ENCODE measurements at regions not wholly inside any gene's neighbourhood (a gene's known extent, or its start where the extent isn't known, plus 50 kb on each side); places are given as distances from the start of the nearest gene placed in this dataset.

DNA sequence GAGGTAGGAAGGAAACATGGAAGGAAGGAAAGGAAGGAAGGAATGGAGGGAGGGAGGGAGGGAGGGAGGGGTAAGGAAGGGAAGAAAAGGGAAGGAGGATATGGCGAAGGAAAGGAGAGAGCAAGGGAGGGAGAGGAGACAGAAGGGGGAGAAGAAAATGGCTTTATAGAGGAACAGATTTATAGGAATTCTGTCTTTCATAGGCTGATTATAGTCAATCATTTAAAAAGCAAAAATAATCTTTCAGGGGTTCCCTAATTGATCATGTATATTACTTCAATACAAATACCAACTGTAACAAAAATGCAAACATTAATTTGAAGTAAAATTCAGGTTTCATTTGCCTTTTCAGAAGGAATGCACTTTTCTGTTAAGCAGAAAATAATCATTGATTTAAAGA, 519.1 kb downstream of the MDFIC start:
- TF ChIP-seq EZH2 (IDR thresholded peaks at IDR 0.05; ENCODE audit: borderline replicate concordance, insufficient read depth, low read depth, low read length, poor library complexity, severe bottlenecking) = no peak
- TF ChIP-seq, protein P1, sequence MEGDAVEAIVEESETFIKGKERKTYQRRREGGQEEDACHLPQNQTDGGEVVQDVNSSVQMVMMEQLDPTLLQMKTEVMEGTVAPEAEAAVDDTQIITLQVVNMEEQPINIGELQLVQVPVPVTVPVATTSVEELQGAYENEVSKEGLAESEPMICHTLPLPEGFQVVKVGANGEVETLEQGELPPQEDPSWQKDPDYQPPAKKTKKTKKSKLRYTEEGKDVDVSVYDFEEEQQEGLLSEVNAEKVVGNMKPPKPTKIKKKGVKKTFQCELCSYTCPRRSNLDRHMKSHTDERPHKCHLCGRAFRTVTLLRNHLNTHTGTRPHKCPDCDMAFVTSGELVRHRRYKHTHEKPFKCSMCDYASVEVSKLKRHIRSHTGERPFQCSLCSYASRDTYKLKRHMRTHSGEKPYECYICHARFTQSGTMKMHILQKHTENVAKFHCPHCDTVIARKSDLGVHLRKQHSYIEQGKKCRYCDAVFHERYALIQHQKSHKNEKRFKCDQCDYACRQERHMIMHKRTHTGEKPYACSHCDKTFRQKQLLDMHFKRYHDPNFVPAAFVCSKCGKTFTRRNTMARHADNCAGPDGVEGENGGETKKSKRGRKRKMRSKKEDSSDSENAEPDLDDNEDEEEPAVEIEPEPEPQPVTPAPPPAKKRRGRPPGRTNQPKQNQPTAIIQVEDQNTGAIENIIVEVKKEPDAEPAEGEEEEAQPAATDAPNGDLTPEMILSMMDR (IDR thresholded peaks at IDR 0.05) = no peak
- H3K27me3 Mint-ChIP-seq = peaks cover 4% of the 10 kb centered on the region
- peaks cover 2% of the 10 kb centered on the region for H3K4me1 Mint-ChIP-seq
- ChIA-PET POLR2A (no interaction called here), CTCF (no interaction called here)
- no peak overlapping the region for H3K4me3 ChIP-seq (ENCODE audit: control extremely low read depth in 1 of 5, extremely low read depth in 1 of 5, insufficient read depth in 1 of 5, low read depth in 2 of 5, low read length in 4 of 5)
- no peaks in the 10 kb centered on the region for H3K79me2 ChIP-seq (ENCODE audit: control insufficient read depth, insufficient read depth, low read length)
- 88% methylated on average over 1 of the region's 1 CpG for WGBS (ENCODE audit: insufficient coverage)
- H3K4me2 ChIP-seq (replicated peaks; ENCODE audit: low read depth, low read length, poor library complexity, severe bottlenecking) = no peak overlapping the region
- H2AFZ ChIP-seq (ENCODE audit: insufficient read depth, low read depth, low read length, poor library complexity, severe bottlenecking) = no peak overlapping the region
- ATAC-seq (ENCODE audit: low read depth) = no peak
- H3K9me3 ChIP-seq (ENCODE audit: control extremely low read depth in 1 of 3, control insufficient read depth in 2 of 3, insufficient read depth in 1 of 3, low read length in 2 of 3) = peaks cover 0 to 4% (median 1%) of the 10 kb centered on the region in 3 donors
- intact Hi-C loops (cut with micrococcal nuclease) = no loop called here
- DNase-seq = no peak
- H4K20me1 ChIP-seq (ENCODE audit: control insufficient read depth, insufficient read depth, low read length, poor library complexity, severe bottlenecking) = no peaks in the 10 kb centered on the region
- no peaks in the 10 kb centered on the region for H3K36me3 ChIP-seq (replicated peaks in 1 of 2; ENCODE audit: control extremely low read depth in 1 of 2, control insufficient read depth in 1 of 2, extremely low read depth in 1 of 2, insufficient read depth in 2 of 2, low read length in 1 of 2)
- H3K27me3 ChIP-seq (replicated peaks in 1 of 4; ENCODE audit: control extremely low read depth in 1 of 4, control insufficient read depth in 3 of 4, insufficient read depth in 4 of 4, low read length in 3 of 4) = peaks cover 0 to 4% (median 0%) of the 10 kb centered on the region in 4 experiments
- H3K9ac ChIP-seq (ENCODE audit: low read length) = no peak overlapping the region
- H3K27ac ChIP-seq (ENCODE audit: low read length in 2 of 2) = no peak overlapping the region
- H3K4me1 ChIP-seq (ENCODE audit: control insufficient read depth in 2 of 2, insufficient read depth in 2 of 2, low read length in 2 of 2) = no peaks in the 10 kb centered on the region
- no peaks in the 10 kb centered on the region for H3K9me3 Mint-ChIP-seq (ENCODE audit: insufficient read depth)
- H3K4me3 Mint-ChIP-seq = no peak overlapping the region
- H3K27ac Mint-ChIP-seq = no peak overlapping the region

DNA sequence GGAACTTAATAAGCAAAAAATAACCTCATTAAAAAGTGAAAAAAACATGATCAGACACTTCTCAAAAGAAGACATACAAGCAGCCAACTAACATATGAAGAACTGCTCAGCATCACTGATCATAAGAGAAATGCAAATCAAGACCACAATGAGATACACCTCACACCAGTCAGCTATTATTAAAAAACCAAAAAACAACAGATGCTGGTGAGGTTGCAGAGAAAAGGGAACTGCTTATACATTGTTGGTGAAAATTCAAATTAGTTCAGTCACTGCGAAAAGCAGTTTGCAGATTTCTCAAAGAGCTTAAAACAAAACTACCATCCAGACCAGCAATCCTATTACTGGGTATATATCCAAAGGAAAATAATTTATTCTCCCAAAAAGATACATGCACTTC, 513.3 kb downstream of the MDFIC start:
- TF ChIP-seq EZH2 (IDR thresholded peaks at IDR 0.05; ENCODE audit: borderline replicate concordance, insufficient read depth, low read depth, low read length, poor library complexity, severe bottlenecking) = no peak
- TF ChIP-seq, protein P1 (IDR thresholded peaks at IDR 0.05) = no peak
- peak overlapping the region; percentile 54 for H3K4me2 ChIP-seq (replicated peaks; ENCODE audit: low read depth, low read length, poor library complexity, severe bottlenecking)
- H2AFZ ChIP-seq (ENCODE audit: insufficient read depth, low read depth, low read length, poor library complexity, severe bottlenecking) = no peak overlapping the region
- Mint-ChIP-seq H3K9me3 (ENCODE audit: insufficient read depth) (no peaks in the 10 kb centered on the region), H3K27ac (peak overlapping the region; percentile 21), H3K4me3 (peak overlapping the region; percentile 62), H3K4me1 (peaks cover 37% of the 10 kb centered on the region), H3K27me3 (no peaks in the 10 kb centered on the region)
- CTCF ChIA-PET = interaction anchor here (0.9 kb wide), 1 partner anchor 570 kb away, joined by 3 read pairs; no protein-coding TSS in a partner anchor
- POLR2A ChIA-PET = no interaction called here
- peak overlapping the region in 1 of 5 experiments; percentile 27 for H3K4me3 ChIP-seq (ENCODE audit: control extremely low read depth in 1 of 5, extremely low read depth in 1 of 5, insufficient read depth in 1 of 5, low read depth in 2 of 5, low read length in 4 of 5)
- intact Hi-C loops (cut with micrococcal nuclease) = loop anchor here (2.0 kb wide), 1 partner anchor 24 kb away; no protein-coding TSS in a partner anchor
- peaks cover 23 to 30% of the 10 kb centered on the region in 2 donors for H3K4me1 ChIP-seq (ENCODE audit: control insufficient read depth in 2 of 2, insufficient read depth in 2 of 2, low read length in 2 of 2)
- no CpG with 5 or more reads among the region's 1 CpG for WGBS (ENCODE audit: insufficient coverage)
- peak; percentile 75 for DNase-seq
- ATAC-seq (ENCODE audit: low read depth) = peak; percentile 99
- H3K27ac ChIP-seq (ENCODE audit: low read length in 2 of 2) = no peak overlapping the region
- H3K27me3 ChIP-seq (replicated peaks in 1 of 4; ENCODE audit: control extremely low read depth in 1 of 4, control insufficient read depth in 3 of 4, insufficient read depth in 4 of 4, low read length in 3 of 4) = no peaks in the 10 kb centered on the region
- H3K36me3 ChIP-seq (replicated peaks in 1 of 2; ENCODE audit: control extremely low read depth in 1 of 2, control insufficient read depth in 1 of 2, extremely low read depth in 1 of 2, insufficient read depth in 2 of 2, low read length in 1 of 2) = no peaks in the 10 kb centered on the region
- no peaks in the 10 kb centered on the region for H4K20me1 ChIP-seq (ENCODE audit: control insufficient read depth, insufficient read depth, low read length, poor library complexity, severe bottlenecking)
- H3K79me2 ChIP-seq (ENCODE audit: control insufficient read depth, insufficient read depth, low read length) = no peaks in the 10 kb centered on the region
- no peak overlapping the region for H3K9ac ChIP-seq (ENCODE audit: low read length)
- H3K9me3 ChIP-seq (ENCODE audit: control extremely low read depth in 1 of 3, control insufficient read depth in 2 of 3, insufficient read depth in 1 of 3, low read length in 2 of 3) = peaks cover 0 to 4% (median 0%) of the 10 kb centered on the region in 3 donors
